ENCODE measurements at regions not wholly inside any gene's neighbourhood (a gene's known extent, or its start where the extent isn't known, plus 50 kb on each side); places are given as distances from the start of the nearest gene placed in this dataset.

- H3K4me3 ChIP-seq (ENCODE audit: control insufficient read depth, low read depth, low read length), result no peak overlapping the region
- no peak for DNase-seq (ENCODE audit: low read depth)
- no peak for TF ChIP-seq CTCF (IDR thresholded peaks at IDR 0.05; ENCODE audit: control insufficient read depth, insufficient read depth, low read depth, low read length, missing control alignments)
Observed at GRCh38 chr3:82736696-82737277, 975.3 kb upstream of the GBE1 start.

- TF ChIP-seq CTCF (IDR thresholded peaks at IDR 0.05; ENCODE audit: control insufficient read depth, insufficient read depth, low read depth, low read length, missing control alignments), result no peak
- no peak for DNase-seq (ENCODE audit: low read depth)
- no peak overlapping the region for H3K4me3 ChIP-seq (ENCODE audit: control insufficient read depth, low read depth, low read length)
Observed at GRCh38 chr3:82715091-82715856, 953.8 kb upstream of the GBE1 start.

GRCh38 chr3:82707035-82707434 lies 945.6 kb upstream of the GBE1 start:
- no peak for DNase-seq (ENCODE audit: low read depth)
- H3K4me3 ChIP-seq (ENCODE audit: control insufficient read depth, low read depth, low read length), result no peak overlapping the region
- TF ChIP-seq CTCF (IDR thresholded peaks at IDR 0.05; ENCODE audit: control insufficient read depth, insufficient read depth, low read depth, low read length, missing control alignments), result no peak

- no peak for TF ChIP-seq CTCF (IDR thresholded peaks at IDR 0.05; ENCODE audit: control insufficient read depth, insufficient read depth, low read depth, low read length, missing control alignments)
- H3K4me3 ChIP-seq (ENCODE audit: control insufficient read depth, low read depth, low read length), result no peak overlapping the region
Observed at GRCh38 chr3:82685761-82686160, 924.3 kb upstream of the GBE1 start.

GRCh38 chr3:82676356-82677026 lies 915.0 kb upstream of the GBE1 start:
- no peak for TF ChIP-seq CTCF (IDR thresholded peaks at IDR 0.05; ENCODE audit: control insufficient read depth, insufficient read depth, low read depth, low read length, missing control alignments)
- DNase-seq (ENCODE audit: low read depth), result no peak
- H3K4me3 ChIP-seq (ENCODE audit: control insufficient read depth, low read depth, low read length), result no peak overlapping the region

More at GRCh38 chr3:82685761-82686160, 924.3 kb upstream of the GBE1 start:
- no peak for DNase-seq (ENCODE audit: low read depth)

GRCh38 chr3:82672966-82673365 lies 911.5 kb upstream of the GBE1 start:
- TF ChIP-seq CTCF (IDR thresholded peaks at IDR 0.05; ENCODE audit: control insufficient read depth, insufficient read depth, low read depth, low read length, missing control alignments), result no peak
- H3K4me3 ChIP-seq (ENCODE audit: control insufficient read depth, low read depth, low read length), result no peak overlapping the region
- no peak for DNase-seq (ENCODE audit: low read depth)
